HG03442 (cell line): ENCODE measurements at regions not wholly inside any gene's neighbourhood (a gene's known extent, or its start where the extent isn't known, plus 50 kb on each side); places are given as distances from the start of the nearest gene placed in this dataset.
"Not testable (repeated sequence)": the region's sequence is repeated elsewhere in the genome, so short reads cannot be mapped to it uniquely, and the experiment has no call there.

Experiments
- ATAC-seq: cut with Tn5 transposase; IDR thresholded peaks from one replicate; pipeline ENCODE4 v1.9.1; 2021; ENCODE audit warnings: mild to moderate bottlenecking, moderate library complexity; ENCODE audit not compliant: unreplicated experiment

GRCh38 chr1:194858811-194859480 is 1672.5 kb upstream of the B3GALT2 start:
- ATAC-seq, result not testable (repeated sequence)

- ATAC-seq, result no peak
Measured at GRCh38 chr1:194857413-194857812, 1671.0 kb upstream of the B3GALT2 start.

- no peak for ATAC-seq
Measured at GRCh38 chr1:194848846-194849245, 1662.4 kb upstream of the B3GALT2 start.

GRCh38 chr1:194846488-194846887 is 1660.1 kb upstream of the B3GALT2 start:
- ATAC-seq, result peak; percentile 76

- ATAC-seq, result no peak
Measured at GRCh38 chr1:194843077-194843476, 1656.7 kb upstream of the B3GALT2 start.

GRCh38 chr1:194833111-194833510 is 1646.7 kb upstream of the B3GALT2 start:
- no peak for ATAC-seq

- ATAC-seq, result not testable (repeated sequence)
Measured at GRCh38 chr1:194831595-194831994, 1645.2 kb upstream of the B3GALT2 start.

- peak; percentile 92 for ATAC-seq
Measured at GRCh38 chr1:194830387-194830786, 1644.0 kb upstream of the B3GALT2 start.

GRCh38 chr1:194829492-194829891 is 1643.1 kb upstream of the B3GALT2 start:
- no peak for ATAC-seq

GRCh38 chr1:194825382-194825781 is 1639.0 kb upstream of the B3GALT2 start:
- ATAC-seq, result no peak

GRCh38 chr1:194821091-194821490 is 1634.7 kb upstream of the B3GALT2 start:
- no peak for ATAC-seq

- ATAC-seq, result no peak
Measured at GRCh38 chr1:194818674-194819073, 1632.3 kb upstream of the B3GALT2 start.

GRCh38 chr1:194816859-194817258 is 1630.4 kb upstream of the B3GALT2 start:
- ATAC-seq, result no peak

GRCh38 chr1:194813096-194813495 is 1626.7 kb upstream of the B3GALT2 start:
- no peak for ATAC-seq

- ATAC-seq, result peak; percentile 54
Measured at GRCh38 chr1:194809665-194810064, 1623.3 kb upstream of the B3GALT2 start.

GRCh38 chr1:194809215-194809614 is 1622.8 kb upstream of the B3GALT2 start:
- no peak for ATAC-seq

GRCh38 chr1:194807530-194808220 is 1621.3 kb upstream of the B3GALT2 start:
- no peak for ATAC-seq

GRCh38 chr1:194802572-194802971 is 1616.2 kb upstream of the B3GALT2 start:
- ATAC-seq, result no peak

- ATAC-seq, result peak; percentile 91
Measured at GRCh38 chr1:194795917-194796593, 1609.6 kb upstream of the B3GALT2 start.

- ATAC-seq, result no peak
Measured at GRCh38 chr1:194787001-194787400, 1600.6 kb upstream of the B3GALT2 start.

GRCh38 chr1:194786027-194786426 is 1599.6 kb upstream of the B3GALT2 start:
- ATAC-seq, result no peak

- no peak for ATAC-seq
Measured at GRCh38 chr1:194776657-194777056, 1590.2 kb upstream of the B3GALT2 start.
